Adrenal gland (tissue), 5 donors: ENCODE measurements at regions not wholly inside any gene's neighbourhood (a gene's known extent, or its start where the extent isn't known, plus 50 kb on each side); places are given as distances from the start of the nearest gene placed in this dataset.
"Not testable (repeated sequence)": the region's sequence is repeated elsewhere in the genome, so short reads cannot be mapped to it uniquely, and the experiment has no call there.

Source experiments
- POLR2A ChIP-seq, 2 donors: fragments of 450-650 bp; IDR thresholded peaks; one replicate each; pipeline ENCODE4 v1.6.1; 2017; ENCODE audit warnings: antibody characterized with exemption in 2 of 2, mild to moderate bottlenecking in 2 of 2, moderate library complexity in 1 of 2
- TF ChIP-seq, protein P1 (sequence below), 6 experiments: fragments of 450-650 bp in 4 of 6; fragments of 200-600 bp in 2 of 6; sonication (generic) in 1 of 6; IDR thresholded peaks; 1 replicate in 5 of 6; 2 replicates in 1 of 6; pipeline versions ENCODE4 v1.5.1 to v1.8.0; 2016 to 2021; ENCODE audit warnings: antibody characterized with exemption in 6 of 6, mild to moderate bottlenecking in 2 of 6, moderate library complexity in 1 of 6
- donor health status: DM: no; HTN: no; CAD: no.

DNA sequence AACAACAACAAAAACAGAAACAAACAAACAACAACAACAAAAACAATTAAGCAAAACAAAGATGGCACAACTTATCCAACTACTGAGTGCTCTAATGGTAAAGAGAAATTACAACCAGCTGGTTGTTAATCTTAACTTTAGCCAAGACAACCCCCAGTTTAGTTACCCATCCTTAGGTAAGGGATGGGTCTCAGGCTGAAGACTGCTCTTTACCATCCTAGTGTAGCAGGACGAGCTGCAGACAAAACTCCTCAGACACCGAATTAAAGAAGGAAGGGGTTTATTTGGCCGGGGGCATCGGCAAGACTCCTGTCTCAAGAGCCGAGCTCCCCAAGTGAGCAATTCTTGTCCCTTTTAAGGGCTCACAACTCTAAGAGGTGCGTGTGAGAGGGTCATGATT, 65.6 kb upstream of the PTPN20 start:
- TF ChIP-seq, protein P1, sequence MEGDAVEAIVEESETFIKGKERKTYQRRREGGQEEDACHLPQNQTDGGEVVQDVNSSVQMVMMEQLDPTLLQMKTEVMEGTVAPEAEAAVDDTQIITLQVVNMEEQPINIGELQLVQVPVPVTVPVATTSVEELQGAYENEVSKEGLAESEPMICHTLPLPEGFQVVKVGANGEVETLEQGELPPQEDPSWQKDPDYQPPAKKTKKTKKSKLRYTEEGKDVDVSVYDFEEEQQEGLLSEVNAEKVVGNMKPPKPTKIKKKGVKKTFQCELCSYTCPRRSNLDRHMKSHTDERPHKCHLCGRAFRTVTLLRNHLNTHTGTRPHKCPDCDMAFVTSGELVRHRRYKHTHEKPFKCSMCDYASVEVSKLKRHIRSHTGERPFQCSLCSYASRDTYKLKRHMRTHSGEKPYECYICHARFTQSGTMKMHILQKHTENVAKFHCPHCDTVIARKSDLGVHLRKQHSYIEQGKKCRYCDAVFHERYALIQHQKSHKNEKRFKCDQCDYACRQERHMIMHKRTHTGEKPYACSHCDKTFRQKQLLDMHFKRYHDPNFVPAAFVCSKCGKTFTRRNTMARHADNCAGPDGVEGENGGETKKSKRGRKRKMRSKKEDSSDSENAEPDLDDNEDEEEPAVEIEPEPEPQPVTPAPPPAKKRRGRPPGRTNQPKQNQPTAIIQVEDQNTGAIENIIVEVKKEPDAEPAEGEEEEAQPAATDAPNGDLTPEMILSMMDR (IDR thresholded peaks at IDR 0.05): not testable (repeated sequence)
- not testable (repeated sequence) for TF ChIP-seq POLR2A (IDR thresholded peaks at IDR 0.05)
